Colonic mucosa (tissue), 4 donors: ENCODE measurements at regions not wholly inside any gene's neighbourhood (a gene's known extent, or its start where the extent isn't known, plus 50 kb on each side); places are given as distances from the start of the nearest gene placed in this dataset.

ENCODE experiments used
- DNase-seq: peaks from one replicate; pipeline ENCODE4 v3.0.0-alpha.2; 2020
- H3K27ac ChIP-seq: fragments of 200-600 bp; one replicate; pipeline ENCODE4 v1.8.0; 2021
- H3K27me3 ChIP-seq: fragments of 200-600 bp; one replicate; pipeline ENCODE4 v1.8.0; 2021
- H3K36me3 ChIP-seq: fragments of 200-600 bp; one replicate; pipeline ENCODE4 v1.8.0; 2021
- H3K4me1 ChIP-seq: fragments of 200-600 bp; one replicate; pipeline ENCODE4 v1.8.0; 2021; ENCODE audit warnings: mild to moderate bottlenecking
- H3K4me3 ChIP-seq: fragments of 200-600 bp; one replicate; pipeline ENCODE4 v1.8.0; 2021
- H3K9ac ChIP-seq, 2 donors: one replicate each; pipeline ENCODE4 v1.7.0; 2013; ENCODE audit warnings: control low read depth in 2 of 2, low read depth in 2 of 2, low read length in 2 of 2
- H3K9me3 ChIP-seq: fragments of 200-600 bp; one replicate; pipeline ENCODE4 v1.8.0; 2021
- CTCF ChIP-seq: fragments of 200-600 bp; IDR thresholded peaks from one replicate; pipeline ENCODE4 v1.8.0; 2022; ENCODE audit warnings: antibody characterized with exemption, mild to moderate bottlenecking
- intact Hi-C: fragments of 100-400 bp; cut with DNase I; formaldehyde crosslinking; loops from one replicate; pipeline ENCODE4 v1.14.1; 2022
- donor health status: healthy.
- donor health status: DM: no; HTN: no; CAD: no.
- donor health status: DM: no; HTN: no; CAD: no.

GRCh38 chr5:125710745-125711144, 712.5 kb upstream of the GRAMD2B start:
- TF ChIP-seq CTCF = no peak
- H3K27ac ChIP-seq = no peak overlapping the region

GRCh38 chr5:125712397-125712796, 710.8 kb upstream of the GRAMD2B start:
- intact Hi-C loops = no loop called here
- TF ChIP-seq CTCF = no peak
- H3K9me3 ChIP-seq = no peaks in the 10 kb centered on the region
- no peaks in the 10 kb centered on the region for H3K27me3 ChIP-seq
- H3K9ac ChIP-seq = no peak overlapping the region
- no peak overlapping the region for H3K4me3 ChIP-seq
- H3K36me3 ChIP-seq = no peaks in the 10 kb centered on the region
- no peaks in the 10 kb centered on the region for H3K4me1 ChIP-seq
- DNase-seq = no peak
- H3K27ac ChIP-seq = no peak overlapping the region

More at GRCh38 chr5:125710745-125711144, 712.5 kb upstream of the GRAMD2B start:
- H3K4me1 ChIP-seq = no peaks in the 10 kb centered on the region
- DNase-seq = no peak
- H3K4me3 ChIP-seq = no peak overlapping the region
- intact Hi-C loops = no loop called here
- H3K9ac ChIP-seq = no peak overlapping the region
- H3K36me3 ChIP-seq = no peaks in the 10 kb centered on the region
- no peaks in the 10 kb centered on the region for H3K9me3 ChIP-seq
- H3K27me3 ChIP-seq = no peaks in the 10 kb centered on the region

- no peak overlapping the region for H3K4me3 ChIP-seq
- intact Hi-C loops = no loop called here
- no peak for TF ChIP-seq CTCF
Observed at GRCh38 chr5:125713109-125713805, 710.0 kb upstream of the GRAMD2B start.

GRCh38 chr5:125715216-125715615, 708.0 kb upstream of the GRAMD2B start:
- Histone ChIP-seq H3K4me3 (no peak overlapping the region), H3K4me1 (no peaks in the 10 kb centered on the region), H3K36me3 (no peaks in the 10 kb centered on the region), H3K9me3 (no peaks in the 10 kb centered on the region), H3K27ac (no peak overlapping the region), H3K27me3 (no peaks in the 10 kb centered on the region), H3K9ac (no peak overlapping the region)
- intact Hi-C loops = no loop called here
- no peak for DNase-seq
- no peak for TF ChIP-seq CTCF

More at GRCh38 chr5:125713109-125713805, 710.0 kb upstream of the GRAMD2B start:
- Histone ChIP-seq H3K36me3 (no peaks in the 10 kb centered on the region), H3K9ac (no peak overlapping the region), H3K27me3 (no peaks in the 10 kb centered on the region), H3K27ac (no peak overlapping the region), H3K9me3 (no peaks in the 10 kb centered on the region), H3K4me1 (no peaks in the 10 kb centered on the region)
- DNase-seq = no peak

GRCh38 chr5:125717209-125717608, 706.0 kb upstream of the GRAMD2B start:
- no peaks in the 10 kb centered on the region for H3K4me1 ChIP-seq
- DNase-seq = no peak
- H3K27ac ChIP-seq = no peak overlapping the region
- no peaks in the 10 kb centered on the region for H3K27me3 ChIP-seq
- no peaks in the 10 kb centered on the region for H3K36me3 ChIP-seq
- no peak overlapping the region for H3K9ac ChIP-seq
- no peak for TF ChIP-seq CTCF
- H3K4me3 ChIP-seq = no peak overlapping the region
- no peaks in the 10 kb centered on the region for H3K9me3 ChIP-seq
- intact Hi-C loops = no loop called here
